Smooth muscle cell (in vitro differentiated cells): ENCODE measurements at regions not wholly inside any gene's neighbourhood (a gene's known extent, or its start where the extent isn't known, plus 50 kb on each side); places are given as distances from the start of the nearest gene placed in this dataset.

Experiments
- DNase-seq: peaks from one replicate; lab custom pipeline; 2025; ENCODE audit not compliant: unreplicated experiment; lab: John Stamatoyannopoulos, UW
- H2AFZ ChIP-seq: fragments of 200-600 bp; sonication (generic); 2 replicates; pipeline ENCODE4 v1.6.0; 2016; ENCODE audit warnings: antibody characterized with exemption, low read depth, mild to moderate bottlenecking
- H3F3A ChIP-seq: fragments of 200-600 bp; sonication (generic); 2 replicates; pipeline ENCODE4 v1.6.0; 2017; ENCODE audit warnings: antibody characterized with exemption, low read depth
- H3K27ac ChIP-seq: fragments of 200-600 bp; sonication (generic); 2 replicates; pipeline ENCODE4 v1.5.1; 2016; ENCODE audit warnings: low read depth, mild to moderate bottlenecking
- H3K27me3 ChIP-seq: fragments of 200-600 bp; sonication (generic); 2 replicates; pipeline ENCODE4 v1.6.1; 2016; ENCODE audit warnings: low read depth, mild to moderate bottlenecking
- H3K36me3 ChIP-seq: fragments of 200-600 bp; sonication (generic); 2 replicates; pipeline ENCODE4 v1.5.1; 2016; ENCODE audit warnings: low read depth
- H3K4me1 ChIP-seq: fragments of 200-600 bp; sonication (generic); 2 replicates; pipeline ENCODE4 v1.5.1; 2016; ENCODE audit warnings: low read depth
- H3K4me2 ChIP-seq: fragments of 200-600 bp; sonication (generic); 2 replicates; pipeline ENCODE4 v1.6.0; 2016; ENCODE audit warnings: mild to moderate bottlenecking
- H3K4me3 ChIP-seq: fragments of 200-600 bp; sonication (generic); 2 replicates; pipeline ENCODE4 v1.5.1; 2016; ENCODE audit warnings: mild to moderate bottlenecking
- H3K79me2 ChIP-seq: fragments of 200-600 bp; sonication (generic); 2 replicates; pipeline ENCODE4 v1.6.0; 2016; ENCODE audit warnings: low read depth, mild to moderate bottlenecking
- H3K9ac ChIP-seq: fragments of 200-600 bp; sonication (generic); 2 replicates; pipeline ENCODE4 v1.6.0; 2016; ENCODE audit warnings: low read depth
- H3K9me3 ChIP-seq: fragments of 200-600 bp; sonication (generic); replicated peaks from 2 replicates; pipeline ENCODE4 v1.5.1; 2016; ENCODE audit warnings: low read depth
- H4K20me1 ChIP-seq: fragments of 200-600 bp; sonication (generic); 2 replicates; pipeline ENCODE4 v1.6.0; 2016; ENCODE audit warnings: low read depth
- CTCF ChIP-seq: fragments of 200-600 bp; sonication (generic); IDR thresholded peaks from 2 replicates; pipeline ENCODE4 v1.5.1; 2017; ENCODE audit warnings: borderline replicate concordance, mild to moderate bottlenecking, antibody characterized with exemption; ENCODE audit not compliant: insufficient read depth, poor library complexity, severe bottlenecking
- WGBS: methylation state at CpG from one replicate; pipeline ENCODE4 v1.1.7; 2016; ENCODE audit warnings: low lambda C conversion rate; 5-methylcytosine and 5-hydroxymethylcytosine counted together

- H3F3A ChIP-seq: peaks cover 7% of the 10 kb centered on the region
- H3K79me2 ChIP-seq: no peaks in the 10 kb centered on the region
- no peak for DNase-seq
- H3K9me3 ChIP-seq: no peaks in the 10 kb centered on the region
- 97% methylated on average over 1 of the region's 1 CpG for WGBS
- no peak overlapping the region for H3K9ac ChIP-seq
- H3K4me1 ChIP-seq: no peaks in the 10 kb centered on the region
- H3K27me3 ChIP-seq: no peaks in the 10 kb centered on the region
- no peak overlapping the region for H3K4me3 ChIP-seq
- no peaks in the 10 kb centered on the region for H4K20me1 ChIP-seq
- H3K4me2 ChIP-seq: no peak overlapping the region
- H3K36me3 ChIP-seq: no peaks in the 10 kb centered on the region
- TF ChIP-seq CTCF: no peak
- H3K27ac ChIP-seq: no peak overlapping the region
- no peak overlapping the region for H2AFZ ChIP-seq
Observed at GRCh38 chr2:220845766-220846273, 726.3 kb downstream of the EPHA4 start.

- H3K79me2 ChIP-seq: no peaks in the 10 kb centered on the region
- H2AFZ ChIP-seq: no peak overlapping the region
- H3K4me1 ChIP-seq: no peaks in the 10 kb centered on the region
- TF ChIP-seq CTCF: no peak
- no peak for DNase-seq
- H4K20me1 ChIP-seq: no peaks in the 10 kb centered on the region
- H3K4me3 ChIP-seq: no peak overlapping the region
- H3K27ac ChIP-seq: peak overlapping the region; percentile 60
- no peaks in the 10 kb centered on the region for H3K9me3 ChIP-seq
- WGBS: 89% methylated on average over 3 of the region's 3 CpGs
- H3K9ac ChIP-seq: no peak overlapping the region
- no peaks in the 10 kb centered on the region for H3K27me3 ChIP-seq
- peaks cover 7% of the 10 kb centered on the region for H3F3A ChIP-seq
- H3K4me2 ChIP-seq: no peak overlapping the region
- H3K36me3 ChIP-seq: no peaks in the 10 kb centered on the region
Observed at GRCh38 chr2:220847006-220847405, 725.1 kb downstream of the EPHA4 start.

- H3K27ac ChIP-seq: peak overlapping the region; percentile 60
- H3F3A ChIP-seq: peaks cover 7% of the 10 kb centered on the region
- no peaks in the 10 kb centered on the region for H3K36me3 ChIP-seq
- no peak for DNase-seq
- H3K4me2 ChIP-seq: no peak overlapping the region
- no peaks in the 10 kb centered on the region for H4K20me1 ChIP-seq
- no peak for TF ChIP-seq CTCF
- no peak overlapping the region for H2AFZ ChIP-seq
- no peaks in the 10 kb centered on the region for H3K79me2 ChIP-seq
- H3K4me1 ChIP-seq: no peaks in the 10 kb centered on the region
- H3K4me3 ChIP-seq: no peak overlapping the region
- no peaks in the 10 kb centered on the region for H3K9me3 ChIP-seq
- WGBS: 34% methylated on average over 4 of the region's 4 CpGs
- no peak overlapping the region for H3K9ac ChIP-seq
- no peaks in the 10 kb centered on the region for H3K27me3 ChIP-seq
Observed at GRCh38 chr2:220847589-220847988, 724.5 kb downstream of the EPHA4 start.

- Histone ChIP-seq H3K36me3 (no peaks in the 10 kb centered on the region), H3K4me1 (no peaks in the 10 kb centered on the region), H3K27me3 (no peaks in the 10 kb centered on the region), H4K20me1 (no peaks in the 10 kb centered on the region), H3K27ac (no peak overlapping the region), H3F3A (peaks cover 7% of the 10 kb centered on the region), H2AFZ (no peak overlapping the region), H3K4me2 (no peak overlapping the region), H3K4me3 (no peak overlapping the region), H3K9me3 (no peaks in the 10 kb centered on the region), H3K9ac (no peak overlapping the region), H3K79me2 (no peaks in the 10 kb centered on the region)
- DNase-seq: no peak
- TF ChIP-seq CTCF: no peak
- WGBS: 92% methylated on average over 5 of the region's 5 CpGs
Observed at GRCh38 chr2:220849433-220849832, 722.7 kb downstream of the EPHA4 start.
